Kidney (tissue), 13 donors: ENCODE measurements at regions not wholly inside any gene's neighbourhood (a gene's known extent, or its start where the extent isn't known, plus 50 kb on each side); places are given as distances from the start of the nearest gene placed in this dataset.

ENCODE experiments used
- DNase-seq, 5 donors: peaks; one replicate each; pipeline ENCODE4 v3.0.0-alpha.2; 2013 to 2020
- FAIRE-seq: peaks from 2 replicates; lab custom pipeline; 2012; peaks lifted over from hg19 to GRCh38; lab: Jason Lieb, UNC
- H3K27ac ChIP-seq, 2 donors: one replicate each; pipeline ENCODE4 v1.7.0; 2013; ENCODE audit warnings: low read depth in 2 of 2, low read length in 2 of 2, inconsistent platforms in 1 of 2
- H3K27me3 ChIP-seq: one replicate; pipeline ENCODE4 v1.7.1; 2013; ENCODE audit warnings: low read length, inconsistent platforms; ENCODE audit not compliant: control insufficient read depth, insufficient read depth
- H3K36me3 ChIP-seq, 3 donors: one replicate each; pipeline versions ENCODE4 v1.7.0 to v1.7.1; 2013; ENCODE audit warnings: low read length in 3 of 3, control low read depth in 1 of 3, inconsistent platforms in 1 of 3; ENCODE audit not compliant: insufficient read depth in 3 of 3, control insufficient read depth in 2 of 3
- H3K4me1 ChIP-seq, 3 donors: one replicate each; pipeline versions ENCODE4 v1.7.0 to v1.7.1; 2013; ENCODE audit warnings: low read length in 3 of 3, inconsistent platforms in 1 of 3, low read depth in 1 of 3; ENCODE audit not compliant: control insufficient read depth in 2 of 3, insufficient read depth in 2 of 3
- H3K4me3 ChIP-seq, 3 donors: one replicate each; pipeline versions ENCODE4 v1.7.0 to v1.8.1; 2013; ENCODE audit warnings: low read length in 3 of 3, control low read depth in 1 of 3, inconsistent platforms in 1 of 3
- H3K9ac ChIP-seq, 3 donors: one replicate each; pipeline versions ENCODE4 v1.7.0 to v1.7.1; 2013; ENCODE audit warnings: low read length in 3 of 3, control low read depth in 1 of 3, inconsistent platforms in 1 of 3
- H3K9me3 ChIP-seq, 3 donors: one replicate each; pipeline versions ENCODE4 v1.7.0 to v1.7.1; 2013; ENCODE audit warnings: low read length in 3 of 3, control low read depth in 1 of 3, inconsistent platforms in 1 of 3; ENCODE audit not compliant: control insufficient read depth in 2 of 3, insufficient read depth in 1 of 3
- CTCF ChIP-seq: IDR thresholded peaks from 3 replicates; pipeline ENCODE4 v1.5.1; 2012; ENCODE audit warnings: mild to moderate bottlenecking, moderate library complexity, borderline replicate concordance; ENCODE audit not compliant: insufficient read depth; ENCODE audit errors: extremely low read depth
- intact Hi-C: fragments of 100-400 bp; cut with DNase I; formaldehyde crosslinking; loops from one replicate; pipeline ENCODE4 v1.11.1; 2022
- donor health status: control.
- donor health status: control.
- donor health status: control.
- donor health status: control.
- donor health status: control.
- donor health status: DM: yes; HTN: yes; CAD: no.
- donor health status: Normal renal cell carcinoma (clear cell type).

GRCh38 chr6:14645841-14646240 is 528.3 kb downstream of the CD83 start:
- no peak overlapping the region for H3K9ac ChIP-seq
- intact Hi-C loops = no loop called here
- no peak overlapping the region for H3K27ac ChIP-seq
- DNase-seq (no peak), FAIRE-seq (no peak)
- no peak overlapping the region for H3K4me3 ChIP-seq
- no peaks in the 10 kb centered on the region for H3K36me3 ChIP-seq
- no peaks in the 10 kb centered on the region for H3K4me1 ChIP-seq
- no peaks in the 10 kb centered on the region for H3K27me3 ChIP-seq
- no peak for TF ChIP-seq CTCF
- H3K9me3 ChIP-seq = no peaks in the 10 kb centered on the region

GRCh38 chr6:14646371-14646770 is 528.8 kb downstream of the CD83 start:
- H3K4me3 ChIP-seq = no peak overlapping the region
- intact Hi-C loops = no loop called here
- DNase-seq (no peak), FAIRE-seq (no peak)
- H3K9ac ChIP-seq = no peak overlapping the region
- H3K9me3 ChIP-seq = no peaks in the 10 kb centered on the region
- no peak for TF ChIP-seq CTCF
- H3K27ac ChIP-seq = no peak overlapping the region
- no peaks in the 10 kb centered on the region for H3K27me3 ChIP-seq
- no peaks in the 10 kb centered on the region for H3K36me3 ChIP-seq
- no peaks in the 10 kb centered on the region for H3K4me1 ChIP-seq

GRCh38 chr6:14647357-14647756 is 529.8 kb downstream of the CD83 start:
- intact Hi-C loops = no loop called here
- DNase-seq (no peak), FAIRE-seq (no peak)
- H3K9me3 ChIP-seq = no peaks in the 10 kb centered on the region
- H3K9ac ChIP-seq = no peak overlapping the region
- H3K27ac ChIP-seq = no peak overlapping the region
- H3K4me3 ChIP-seq = no peak overlapping the region
- H3K36me3 ChIP-seq = no peaks in the 10 kb centered on the region
- no peaks in the 10 kb centered on the region for H3K4me1 ChIP-seq
- TF ChIP-seq CTCF = no peak
- H3K27me3 ChIP-seq = no peaks in the 10 kb centered on the region

- intact Hi-C loops = no loop called here
- H3K4me3 ChIP-seq = no peak overlapping the region
- H3K36me3 ChIP-seq = no peaks in the 10 kb centered on the region
- H3K27me3 ChIP-seq = no peaks in the 10 kb centered on the region
- H3K27ac ChIP-seq = no peak overlapping the region
- H3K9ac ChIP-seq = no peak overlapping the region
- no peaks in the 10 kb centered on the region for H3K9me3 ChIP-seq
- no peak for TF ChIP-seq CTCF
- DNase-seq (no peak), FAIRE-seq (no peak)
- peaks cover 0 to 3% (median 0%) of the 10 kb centered on the region in 3 donors for H3K4me1 ChIP-seq
Measured at GRCh38 chr6:14652536-14652935, 535.0 kb downstream of the CD83 start.
